ENCODE measurements at regions not wholly inside any gene's neighbourhood (a gene's known extent, or its start where the extent isn't known, plus 50 kb on each side); places are given as distances from the start of the nearest gene placed in this dataset.

- no peak for TF ChIP-seq CTCF (conservative IDR thresholded peaks at IDR 0.05; ENCODE audit: low read length)
- no peak for TF ChIP-seq EZH2phosphoT487 (IDR thresholded peaks at IDR 0.05; ENCODE audit: borderline replicate concordance, low read depth, low read length)
These were observed 642.5 kb upstream of the SGCD start for GRCh38 chr5:155684417-155684816.
